IMR-90 (cell line): ENCODE measurements at regions not wholly inside any gene's neighbourhood (a gene's known extent, or its start where the extent isn't known, plus 50 kb on each side); places are given as distances from the start of the nearest gene placed in this dataset.

Source experiments
- CHD1 ChIP-seq: IDR thresholded peaks from 2 replicates; pipeline ENCODE4 v1.6.1; 2012; ENCODE audit warnings: low read depth, low read length, improper control_type of control experiment
- CTCF ChIP-seq: conservative IDR thresholded peaks from 2 replicates; pipeline ENCODE4 v1.5.1; 2012; ENCODE audit warnings: mild to moderate bottlenecking, low read depth, low read length, improper control_type of control experiment
- POLR2A ChIP-seq: IDR thresholded peaks from 2 replicates; pipeline ENCODE4 v1.6.1; 2012; ENCODE audit warnings: mild to moderate bottlenecking, low read depth, low read length
- USF2 ChIP-seq: fragments of 150-350 bp; IDR thresholded peaks from 2 replicates; pipeline ENCODE4 v1.6.1; 2017; ENCODE audit warnings: mild to moderate bottlenecking, antibody characterized with exemption, low read length, low read depth

GRCh38 chrX:109926118-109926517, 76.8 kb upstream of the TMEM164 start:
- TF ChIP-seq CTCF (no peak), POLR2A (no peak), CHD1 (no peak), USF2 (no peak)
